ENCODE measurements at regions not wholly inside any gene's neighbourhood (a gene's known extent, or its start where the extent isn't known, plus 50 kb on each side); places are given as distances from the start of the nearest gene placed in this dataset.

- no peak for FAIRE-seq
- no peak for DNase-seq
- WGBS, 2 donors = 66 to 67% methylated on average over 3 of the region's 3 CpGs
Observed at GRCh38 chr2:144198116-144198515, 321.8 kb downstream of the ZEB2 start.

DNA sequence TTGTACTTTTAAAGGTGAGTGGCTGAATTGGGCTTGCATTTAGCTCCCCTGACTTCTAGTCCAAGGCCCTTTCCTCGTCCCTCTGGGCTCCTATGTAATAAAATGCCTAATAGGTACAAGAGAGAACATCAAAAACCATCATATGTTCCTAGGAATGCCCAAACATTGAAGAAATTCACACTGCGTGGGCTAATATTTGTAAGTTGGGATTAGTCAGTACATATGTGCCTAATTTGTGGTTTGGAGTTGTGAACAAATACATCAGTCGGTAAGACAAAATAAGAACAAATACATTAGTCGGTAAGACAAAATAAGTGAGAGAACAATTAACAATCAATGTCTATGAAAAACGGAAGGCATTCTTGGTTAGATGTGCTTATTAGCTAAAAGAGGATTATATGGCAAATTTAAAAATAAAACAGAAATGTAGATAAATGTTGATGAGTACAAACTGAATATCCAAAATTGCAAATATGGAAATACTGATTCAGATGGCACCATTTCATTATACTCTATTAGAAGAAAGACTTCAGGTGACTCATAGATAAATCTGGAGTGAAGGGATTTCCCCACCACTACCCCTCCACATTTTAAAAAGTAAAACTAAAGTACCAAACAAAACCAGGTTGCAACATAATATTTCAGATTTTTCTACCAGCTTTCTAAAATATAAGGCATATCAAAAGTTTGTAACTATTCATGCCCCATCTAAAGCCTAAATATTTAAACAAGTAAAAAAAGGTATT, 325.4 kb downstream of the ZEB2 start:
- TF ChIP-seq CTCF (IDR thresholded peaks at IDR 0.05) = no peak
- Histone ChIP-seq H3K36me3 (no peaks in the 10 kb centered on the region), H3K27ac (no peak overlapping the region), H3K4me1 (peaks cover 0 to 5% (median 4%) of the 10 kb centered on the region in 3 donors), H3K9me3 (no peaks in the 10 kb centered on the region), H3K4me3 (no peak overlapping the region), H3K27me3 (no peaks in the 10 kb centered on the region)
- intact Hi-C loops (cut with DNase I) = no loop called here
- DNase-seq = no peak
- ATAC-seq = no peak
- 93 to 97% methylated on average over 5 of the region's 5 CpGs for WGBS, 2 donors
- FAIRE-seq = no peak

More at GRCh38 chr2:144198116-144198515, 321.8 kb downstream of the ZEB2 start:
- no peaks in the 10 kb centered on the region for H3K9me3 ChIP-seq
- TF ChIP-seq CTCF (IDR thresholded peaks at IDR 0.05) = no peak
- peaks cover 0 to 5% (median 4%) of the 10 kb centered on the region in 3 donors for H3K4me1 ChIP-seq
- H3K27ac ChIP-seq = no peak overlapping the region
- ATAC-seq = peak; percentile 64 to 81 (median 76)
- no peaks in the 10 kb centered on the region for H3K36me3 ChIP-seq
- no peaks in the 10 kb centered on the region for H3K27me3 ChIP-seq
- H3K4me3 ChIP-seq = no peak overlapping the region
- intact Hi-C loops (cut with DNase I) = no loop called here

GRCh38 chr2:144190908-144191605, 328.9 kb downstream of the ZEB2 start:
- intact Hi-C loops (cut with DNase I) = no loop called here
- no peaks in the 10 kb centered on the region for H3K4me1 ChIP-seq
- TF ChIP-seq CTCF (IDR thresholded peaks at IDR 0.05) = no peak
- ATAC-seq = no peak
- no peaks in the 10 kb centered on the region for H3K27me3 ChIP-seq
- no peaks in the 10 kb centered on the region for H3K36me3 ChIP-seq
- WGBS, 2 donors = 84 to 95% methylated on average over 4 of the region's 4 CpGs
- H3K4me3 ChIP-seq = no peak overlapping the region
- no peak for FAIRE-seq
- no peak overlapping the region for H3K27ac ChIP-seq
- no peaks in the 10 kb centered on the region for H3K9me3 ChIP-seq
- DNase-seq = no peak

DNA sequence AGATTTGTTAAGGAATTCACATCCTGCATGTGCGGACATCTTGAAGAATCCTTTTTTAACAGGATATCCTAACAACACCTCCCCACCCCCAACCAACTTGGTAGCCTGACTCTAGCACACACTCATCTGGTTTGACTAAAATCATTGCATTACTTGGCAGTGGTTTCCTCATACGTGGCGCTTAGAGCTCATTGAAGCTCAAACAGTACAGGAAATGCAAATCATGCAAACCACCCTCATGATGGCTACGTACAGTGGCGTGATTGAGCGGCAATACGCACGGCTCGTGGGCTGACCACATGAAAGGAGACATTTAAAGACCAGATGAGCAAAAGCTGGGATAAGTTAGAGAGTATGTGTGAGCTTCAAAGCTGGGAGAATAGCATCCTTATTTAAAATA, 336.2 kb downstream of the ZEB2 start:
- DNase-seq = no peak

More for the DNA sequence above, 336.2 kb downstream of the ZEB2 start:
- no peak overlapping the region for H3K27ac ChIP-seq
- ATAC-seq (no peak), FAIRE-seq (no peak)
- no peak for TF ChIP-seq CTCF (IDR thresholded peaks at IDR 0.05)
- no peaks in the 10 kb centered on the region for H3K36me3 ChIP-seq
- H3K4me3 ChIP-seq = no peak overlapping the region
- no peaks in the 10 kb centered on the region for H3K27me3 ChIP-seq
- H3K9me3 ChIP-seq = no peaks in the 10 kb centered on the region
- no peaks in the 10 kb centered on the region for H3K4me1 ChIP-seq
- intact Hi-C loops (cut with DNase I) = no loop called here
- WGBS, 2 donors = 93 to 94% methylated on average over 9 of the region's 9 CpGs

All from pancreas (tissue), 10 donors.